OCI-LY1 (cell line): ENCODE measurements at regions not wholly inside any gene's neighbourhood (a gene's known extent, or its start where the extent isn't known, plus 50 kb on each side); places are given as distances from the start of the nearest gene placed in this dataset.

Experiments
- EZH2 ChIP-seq: fragments of 200-600 bp; sonication (generic), shearing (Covaris generic); IDR thresholded peaks from 2 replicates; pipeline ENCODE4 v1.8.0; 2017; ENCODE audit warnings: borderline replicate concordance, mixed run types, mild to moderate bottlenecking, antibody characterized with exemption, low read length, moderate library complexity, mixed read lengths
- TF ChIP-seq, protein P1 (sequence below): fragments of 200-600 bp; sonication (generic), shearing (Covaris generic); IDR thresholded peaks from 2 replicates; pipeline ENCODE4 v1.5.1; 2017; ENCODE audit warnings: mild to moderate bottlenecking, antibody characterized with exemption, low read length, moderate library complexity, mixed read lengths

DNA sequence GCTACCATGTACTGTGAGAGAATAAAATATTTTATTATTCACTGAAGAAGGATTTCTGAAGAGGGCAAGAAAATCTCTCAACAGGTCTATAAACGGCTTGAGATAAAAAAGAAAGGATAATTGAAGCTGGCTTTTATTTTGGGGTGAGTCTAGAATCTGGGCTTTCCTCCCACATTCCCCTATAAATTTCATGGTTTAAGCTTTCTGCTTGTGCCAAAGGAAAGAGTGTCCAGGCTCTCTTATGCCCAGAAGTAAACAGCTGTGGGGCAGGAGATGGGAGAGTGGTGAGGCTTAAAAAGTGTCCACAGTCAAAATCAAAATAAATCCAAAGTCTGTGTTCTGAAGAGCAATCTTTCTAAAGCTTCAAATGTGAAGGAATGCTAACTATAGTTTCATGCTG is 942.2 kb upstream of the MIR17HG start:
- no peak for TF ChIP-seq EZH2
- TF ChIP-seq, protein P1, sequence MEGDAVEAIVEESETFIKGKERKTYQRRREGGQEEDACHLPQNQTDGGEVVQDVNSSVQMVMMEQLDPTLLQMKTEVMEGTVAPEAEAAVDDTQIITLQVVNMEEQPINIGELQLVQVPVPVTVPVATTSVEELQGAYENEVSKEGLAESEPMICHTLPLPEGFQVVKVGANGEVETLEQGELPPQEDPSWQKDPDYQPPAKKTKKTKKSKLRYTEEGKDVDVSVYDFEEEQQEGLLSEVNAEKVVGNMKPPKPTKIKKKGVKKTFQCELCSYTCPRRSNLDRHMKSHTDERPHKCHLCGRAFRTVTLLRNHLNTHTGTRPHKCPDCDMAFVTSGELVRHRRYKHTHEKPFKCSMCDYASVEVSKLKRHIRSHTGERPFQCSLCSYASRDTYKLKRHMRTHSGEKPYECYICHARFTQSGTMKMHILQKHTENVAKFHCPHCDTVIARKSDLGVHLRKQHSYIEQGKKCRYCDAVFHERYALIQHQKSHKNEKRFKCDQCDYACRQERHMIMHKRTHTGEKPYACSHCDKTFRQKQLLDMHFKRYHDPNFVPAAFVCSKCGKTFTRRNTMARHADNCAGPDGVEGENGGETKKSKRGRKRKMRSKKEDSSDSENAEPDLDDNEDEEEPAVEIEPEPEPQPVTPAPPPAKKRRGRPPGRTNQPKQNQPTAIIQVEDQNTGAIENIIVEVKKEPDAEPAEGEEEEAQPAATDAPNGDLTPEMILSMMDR = no peak
